ENCODE measurements at regions not wholly inside any gene's neighbourhood (a gene's known extent, or its start where the extent isn't known, plus 50 kb on each side); places are given as distances from the start of the nearest gene placed in this dataset.

DNA sequence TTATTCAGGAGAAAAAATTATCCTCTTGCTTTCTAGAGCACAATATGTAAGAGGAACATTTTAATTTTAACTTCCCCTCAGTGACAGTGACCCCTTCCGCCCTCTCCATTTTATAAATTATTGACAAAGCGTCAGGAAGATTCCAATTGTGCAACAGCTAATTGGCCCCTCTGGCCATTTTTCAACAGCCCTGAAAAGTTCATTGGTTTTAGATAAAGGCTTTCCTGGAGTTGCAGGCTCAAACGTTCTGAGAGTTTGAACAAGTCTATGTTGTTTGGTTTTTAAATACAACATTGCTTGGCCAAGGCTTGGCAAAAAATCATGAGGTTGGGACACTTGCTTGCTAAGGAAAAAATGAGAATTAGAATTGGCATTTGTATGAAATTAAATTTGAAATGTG lies 422.2 kb upstream of the ANKRD30A start:
- no peak for TF ChIP-seq POLR2A (IDR thresholded peaks at IDR 0.05)
- TF ChIP-seq, protein P1, sequence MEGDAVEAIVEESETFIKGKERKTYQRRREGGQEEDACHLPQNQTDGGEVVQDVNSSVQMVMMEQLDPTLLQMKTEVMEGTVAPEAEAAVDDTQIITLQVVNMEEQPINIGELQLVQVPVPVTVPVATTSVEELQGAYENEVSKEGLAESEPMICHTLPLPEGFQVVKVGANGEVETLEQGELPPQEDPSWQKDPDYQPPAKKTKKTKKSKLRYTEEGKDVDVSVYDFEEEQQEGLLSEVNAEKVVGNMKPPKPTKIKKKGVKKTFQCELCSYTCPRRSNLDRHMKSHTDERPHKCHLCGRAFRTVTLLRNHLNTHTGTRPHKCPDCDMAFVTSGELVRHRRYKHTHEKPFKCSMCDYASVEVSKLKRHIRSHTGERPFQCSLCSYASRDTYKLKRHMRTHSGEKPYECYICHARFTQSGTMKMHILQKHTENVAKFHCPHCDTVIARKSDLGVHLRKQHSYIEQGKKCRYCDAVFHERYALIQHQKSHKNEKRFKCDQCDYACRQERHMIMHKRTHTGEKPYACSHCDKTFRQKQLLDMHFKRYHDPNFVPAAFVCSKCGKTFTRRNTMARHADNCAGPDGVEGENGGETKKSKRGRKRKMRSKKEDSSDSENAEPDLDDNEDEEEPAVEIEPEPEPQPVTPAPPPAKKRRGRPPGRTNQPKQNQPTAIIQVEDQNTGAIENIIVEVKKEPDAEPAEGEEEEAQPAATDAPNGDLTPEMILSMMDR (IDR thresholded peaks at IDR 0.05), result no peak
